A549 (cell line): ENCODE measurements at regions not wholly inside any gene's neighbourhood (a gene's known extent, or its start where the extent isn't known, plus 50 kb on each side); places are given as distances from the start of the nearest gene placed in this dataset.

ENCODE experiments used
- CBX2 ChIP-seq: fragments of 200-600 bp; sonication (generic); IDR thresholded peaks from 2 replicates; pipeline ENCODE4 v1.6.1; 2016; ENCODE audit warnings: low read depth, mild to moderate bottlenecking, borderline replicate concordance
- CTCF ChIP-seq: fragments of >200 bp; sonication (Bioruptor Twin); formaldehyde crosslinking; IDR thresholded peaks from 3 replicates; pipeline ENCODE4 v1.5.1; 2016
- EP300 ChIP-seq, 2 experiments: fragments of >200 bp; sonication (Bioruptor Twin); formaldehyde crosslinking; IDR thresholded peaks; 2 replicates in 1 of 2; 3 replicates in 1 of 2; pipeline ENCODE4 v1.6.1; 2016 to 2017
- JUNB ChIP-seq: fragments of >200 bp; sonication (Bioruptor Twin); formaldehyde crosslinking; IDR thresholded peaks from 2 replicates; pipeline ENCODE4 v1.6.1; 2016
- MAZ ChIP-seq: fragments of 150-350 bp; IDR thresholded peaks from 2 replicates; pipeline ENCODE4 v1.6.1; 2014; ENCODE audit warnings: antibody characterized with exemption, low read depth, low read length, borderline replicate concordance
- POLR2A ChIP-seq: IDR thresholded peaks from 2 replicates; pipeline ENCODE4 v1.6.1; 2012; ENCODE audit warnings: mild to moderate bottlenecking, low read length
- RCOR1 ChIP-seq: fragments of 150-350 bp; IDR thresholded peaks from 2 replicates; pipeline ENCODE4 v1.6.1; 2014; ENCODE audit warnings: antibody characterized with exemption, low read length, low read depth
- TF ChIP-seq, protein P1 (sequence below): fragments of 450-650 bp; IDR thresholded peaks from 2 replicates; pipeline ENCODE4 v1.6.1; 2014; ENCODE audit warnings: antibody characterized with exemption

GRCh38 chrX:39710776-39711175, 387.0 kb downstream of the BCOR start:
- TF ChIP-seq JUNB (no peak), CTCF (no peak), POLR2A (no peak), CBX2 (no peak), MAZ (no peak), RCOR1 (no peak), EP300 (IDR thresholded peaks at IDR 0.05) (no peak)
- TF ChIP-seq, protein P1, sequence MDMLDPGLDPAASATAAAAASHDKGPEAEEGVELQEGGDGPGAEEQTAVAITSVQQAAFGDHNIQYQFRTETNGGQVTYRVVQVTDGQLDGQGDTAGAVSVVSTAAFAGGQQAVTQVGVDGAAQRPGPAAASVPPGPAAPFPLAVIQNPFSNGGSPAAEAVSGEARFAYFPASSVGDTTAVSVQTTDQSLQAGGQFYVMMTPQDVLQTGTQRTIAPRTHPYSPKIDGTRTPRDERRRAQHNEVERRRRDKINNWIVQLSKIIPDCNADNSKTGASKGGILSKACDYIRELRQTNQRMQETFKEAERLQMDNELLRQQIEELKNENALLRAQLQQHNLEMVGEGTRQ, result no peak
